ENCODE measurements at regions not wholly inside any gene's neighbourhood (a gene's known extent, or its start where the extent isn't known, plus 50 kb on each side); places are given as distances from the start of the nearest gene placed in this dataset.
"Not testable (repeated sequence)": the region's sequence is repeated elsewhere in the genome, so short reads cannot be mapped to it uniquely, and the experiment has no call there.

- H4K20me1 ChIP-seq (ENCODE audit: low read depth, low read length): no peaks in the 10 kb centered on the region; the same call in 1 of the 2 replicates
- H3K9me2 ChIP-seq (replicated peaks; ENCODE audit: insufficient read depth, low read length): no peaks in the 10 kb centered on the region
- H3K4me2 ChIP-seq (ENCODE audit: low read depth, low read length, poor library complexity, severe bottlenecking): no peak overlapping the region
- H3K4me3 ChIP-seq (ENCODE audit: insufficient read depth, low read length, poor library complexity, severe bottlenecking): no peak overlapping the region
- no peaks in the 10 kb centered on the region for H3K79me2 ChIP-seq (ENCODE audit: insufficient read depth, low read length)
- no peaks in the 10 kb centered on the region for H3K9me3 ChIP-seq (ENCODE audit: insufficient read depth, low read length)
- TF ChIP-seq CTCF (IDR thresholded peaks at IDR 0.05; ENCODE audit: insufficient read depth, low read length, poor library complexity, severe bottlenecking) (no peak), EZH2phosphoT487 (conservative IDR thresholded peaks at IDR 0.05; ENCODE audit: low read length) (no peak)
- H3K27me3 ChIP-seq (ENCODE audit: low read length): no peaks in the 10 kb centered on the region
- H3K27ac ChIP-seq (ENCODE audit: low read depth, low read length): no peak overlapping the region
- H2AFZ ChIP-seq (ENCODE audit: low read depth, low read length, severe bottlenecking): no peak overlapping the region
- no peaks in the 10 kb centered on the region for H3F3A ChIP-seq (ENCODE audit: insufficient read depth)
- no peak overlapping the region for H3K9ac ChIP-seq (ENCODE audit: low read length)
- H3K36me3 ChIP-seq (ENCODE audit: low read length): no peaks in the 10 kb centered on the region
These were observed 139.7 kb upstream of the TFPI start for GRCh38 chr2:187693923-187694322.

GRCh38 chr2:187696644-187697043 is 142.4 kb upstream of the TFPI start:
- H3K4me2 ChIP-seq (ENCODE audit: low read depth, low read length, poor library complexity, severe bottlenecking); H3K9me2 ChIP-seq (replicated peaks; ENCODE audit: insufficient read depth, low read length); H3K36me3 ChIP-seq (ENCODE audit: low read length); H3K27ac ChIP-seq (ENCODE audit: low read depth, low read length); H3K9me3 ChIP-seq (ENCODE audit: insufficient read depth, low read length); H3K9ac ChIP-seq (ENCODE audit: low read length); H4K20me1 ChIP-seq (ENCODE audit: low read depth, low read length); H3K79me2 ChIP-seq (ENCODE audit: insufficient read depth, low read length); H3F3A ChIP-seq (ENCODE audit: insufficient read depth); H2AFZ ChIP-seq (ENCODE audit: low read depth, low read length, severe bottlenecking); H3K27me3 ChIP-seq (ENCODE audit: low read length); H3K4me3 ChIP-seq (ENCODE audit: insufficient read depth, low read length, poor library complexity, severe bottlenecking): not testable (repeated sequence)

- Histone ChIP-seq H3K4me2 (ENCODE audit: low read depth, low read length, poor library complexity, severe bottlenecking) (no peak overlapping the region), H2AFZ (ENCODE audit: low read depth, low read length, severe bottlenecking) (no peak overlapping the region), H3K36me3 (ENCODE audit: low read length) (no peaks in the 10 kb centered on the region), H3K79me2 (ENCODE audit: insufficient read depth, low read length) (no peaks in the 10 kb centered on the region), H3K9me3 (ENCODE audit: insufficient read depth, low read length) (no peaks in the 10 kb centered on the region), H4K20me1 (ENCODE audit: low read depth, low read length) (no peaks in the 10 kb centered on the region; the same call in 1 of the 2 replicates), H3K4me3 (ENCODE audit: insufficient read depth, low read length, poor library complexity, severe bottlenecking) (no peak overlapping the region), H3F3A (ENCODE audit: insufficient read depth) (no peaks in the 10 kb centered on the region), H3K27ac (ENCODE audit: low read depth, low read length) (no peak overlapping the region), H3K9me2 (replicated peaks; ENCODE audit: insufficient read depth, low read length) (no peaks in the 10 kb centered on the region), H3K9ac (ENCODE audit: low read length) (no peak overlapping the region), H3K27me3 (ENCODE audit: low read length) (no peaks in the 10 kb centered on the region)
- no peak for TF ChIP-seq EZH2phosphoT487 (conservative IDR thresholded peaks at IDR 0.05; ENCODE audit: low read length)
- TF ChIP-seq CTCF (IDR thresholded peaks at IDR 0.05; ENCODE audit: insufficient read depth, low read length, poor library complexity, severe bottlenecking): no peak
These were observed 144.3 kb upstream of the TFPI start for GRCh38 chr2:187698374-187699110.

- H3K79me2 ChIP-seq (ENCODE audit: insufficient read depth, low read length): no peaks in the 10 kb centered on the region
- no peaks in the 10 kb centered on the region for H3F3A ChIP-seq (ENCODE audit: insufficient read depth)
- no peak overlapping the region for H2AFZ ChIP-seq (ENCODE audit: low read depth, low read length, severe bottlenecking)
- no peak for TF ChIP-seq EZH2phosphoT487 (conservative IDR thresholded peaks at IDR 0.05; ENCODE audit: low read length)
- H3K27me3 ChIP-seq (ENCODE audit: low read length): no peaks in the 10 kb centered on the region
- H3K36me3 ChIP-seq (ENCODE audit: low read length): no peaks in the 10 kb centered on the region
- no peak overlapping the region for H3K9ac ChIP-seq (ENCODE audit: low read length)
- no peaks in the 10 kb centered on the region for H3K9me2 ChIP-seq (replicated peaks; ENCODE audit: insufficient read depth, low read length)
- H3K27ac ChIP-seq (ENCODE audit: low read depth, low read length): no peak overlapping the region
- H3K9me3 ChIP-seq (ENCODE audit: insufficient read depth, low read length): no peaks in the 10 kb centered on the region
- no peaks in the 10 kb centered on the region for H4K20me1 ChIP-seq (ENCODE audit: low read depth, low read length)
- no peak overlapping the region for H3K4me2 ChIP-seq (ENCODE audit: low read depth, low read length, poor library complexity, severe bottlenecking)
- H3K4me3 ChIP-seq (ENCODE audit: insufficient read depth, low read length, poor library complexity, severe bottlenecking): no peak overlapping the region
These were observed 147.9 kb upstream of the TFPI start for GRCh38 chr2:187702157-187702556.
